ENCODE measurements at regions not wholly inside any gene's neighbourhood (a gene's known extent, or its start where the extent isn't known, plus 50 kb on each side); places are given as distances from the start of the nearest gene placed in this dataset.

GRCh38 chr12:114302606-114303315 is 103.2 kb downstream of the TBX5 start:
- Histone ChIP-seq H3K4me3 (ENCODE audit: low read length) (no peak overlapping the region), H3K27ac (ENCODE audit: low read length) (no peak overlapping the region), H3K4me1 (ENCODE audit: control insufficient read depth, insufficient read depth, low read length) (peaks cover 2% of the 10 kb centered on the region), H3K9me3 (ENCODE audit: control insufficient read depth, low read length) (no peaks in the 10 kb centered on the region), H3K27me3 (ENCODE audit: control insufficient read depth, insufficient read depth) (no peaks in the 10 kb centered on the region)
- no peak for ATAC-seq
- 51% methylated on average over 6 of the region's 6 CpGs for WGBS
- intact Hi-C loops (cut with DNase I), result no loop called here
- no peak for DNase-seq

GRCh38 chr12:114302117-114302516 is 103.8 kb downstream of the TBX5 start:
- Histone ChIP-seq H3K27ac (ENCODE audit: low read length) (no peak overlapping the region), H3K4me1 (ENCODE audit: control insufficient read depth, insufficient read depth, low read length) (peaks cover 2% of the 10 kb centered on the region), H3K4me3 (ENCODE audit: low read length) (no peak overlapping the region), H3K27me3 (ENCODE audit: control insufficient read depth, insufficient read depth) (no peaks in the 10 kb centered on the region), H3K9me3 (ENCODE audit: control insufficient read depth, low read length) (no peaks in the 10 kb centered on the region)
- no peak for DNase-seq
- 26% methylated on average over 8 of the region's 8 CpGs for WGBS
- intact Hi-C loops (cut with DNase I), result no loop called here
- ATAC-seq, result no peak

GRCh38 chr12:114294303-114294685 is 111.7 kb downstream of the TBX5 start:
- H3K27me3 ChIP-seq (ENCODE audit: control insufficient read depth, insufficient read depth), result no peaks in the 10 kb centered on the region
- no peaks in the 10 kb centered on the region for H3K4me1 ChIP-seq (ENCODE audit: control insufficient read depth, insufficient read depth, low read length)
- no peak for ATAC-seq
- WGBS, result 82% methylated on average over 3 of the region's 3 CpGs
- no peak overlapping the region for H3K27ac ChIP-seq (ENCODE audit: low read length)
- H3K9me3 ChIP-seq (ENCODE audit: control insufficient read depth, low read length), result no peaks in the 10 kb centered on the region
- no peak for DNase-seq
- intact Hi-C loops (cut with DNase I), result no loop called here
- no peak overlapping the region for H3K4me3 ChIP-seq (ENCODE audit: low read length)

GRCh38 chr12:114293571-114294302 is 112.2 kb downstream of the TBX5 start:
- Histone ChIP-seq H3K9me3 (ENCODE audit: control insufficient read depth, low read length) (no peaks in the 10 kb centered on the region), H3K27me3 (ENCODE audit: control insufficient read depth, insufficient read depth) (no peaks in the 10 kb centered on the region), H3K27ac (ENCODE audit: low read length) (no peak overlapping the region), H3K4me1 (ENCODE audit: control insufficient read depth, insufficient read depth, low read length) (no peaks in the 10 kb centered on the region), H3K4me3 (ENCODE audit: low read length) (no peak overlapping the region)
- intact Hi-C loops (cut with DNase I), result no loop called here
- 77% methylated on average over 2 of the region's 2 CpGs for WGBS
- DNase-seq (no peak), ATAC-seq (no peak)

- 84% methylated on average over 3 of the region's 3 CpGs for WGBS
These were observed 112.9 kb downstream of the TBX5 start for GRCh38 chr12:114293073-114293472.

GRCh38 chr12:114291389-114292060 is 114.4 kb downstream of the TBX5 start:
- Histone ChIP-seq H3K4me1 (ENCODE audit: control insufficient read depth, insufficient read depth, low read length) (no peaks in the 10 kb centered on the region), H3K27ac (ENCODE audit: low read length) (no peak overlapping the region), H3K9me3 (ENCODE audit: control insufficient read depth, low read length) (no peaks in the 10 kb centered on the region), H3K27me3 (ENCODE audit: control insufficient read depth, insufficient read depth) (no peaks in the 10 kb centered on the region), H3K4me3 (ENCODE audit: low read length) (no peak overlapping the region)
- intact Hi-C loops (cut with DNase I), result no loop called here
- DNase-seq, result no peak
- no peak for ATAC-seq
- 70% methylated on average over 2 of the region's 2 CpGs for WGBS

More at GRCh38 chr12:114293073-114293472, 112.9 kb downstream of the TBX5 start:
- Histone ChIP-seq H3K27ac (ENCODE audit: low read length) (no peak overlapping the region), H3K4me1 (ENCODE audit: control insufficient read depth, insufficient read depth, low read length) (no peaks in the 10 kb centered on the region), H3K27me3 (ENCODE audit: control insufficient read depth, insufficient read depth) (no peaks in the 10 kb centered on the region), H3K9me3 (ENCODE audit: control insufficient read depth, low read length) (no peaks in the 10 kb centered on the region), H3K4me3 (ENCODE audit: low read length) (no peak overlapping the region)
- DNase-seq, result no peak
- intact Hi-C loops (cut with DNase I), result no loop called here
- ATAC-seq, result no peak

- intact Hi-C loops (cut with DNase I), result no loop called here
- Histone ChIP-seq H3K9me3 (ENCODE audit: control insufficient read depth, low read length) (no peaks in the 10 kb centered on the region), H3K27ac (ENCODE audit: low read length) (no peak overlapping the region), H3K4me1 (ENCODE audit: control insufficient read depth, insufficient read depth, low read length) (no peaks in the 10 kb centered on the region), H3K27me3 (ENCODE audit: control insufficient read depth, insufficient read depth) (no peaks in the 10 kb centered on the region), H3K4me3 (ENCODE audit: low read length) (no peak overlapping the region)
- ATAC-seq (no peak), DNase-seq (no peak)
- 82% methylated on average over 3 of the region's 3 CpGs for WGBS
These were observed 118.0 kb downstream of the TBX5 start for GRCh38 chr12:114287821-114288525.

- 87% methylated on average over 2 of the region's 2 CpGs for WGBS
- no peaks in the 10 kb centered on the region for H3K27me3 ChIP-seq (ENCODE audit: control insufficient read depth, insufficient read depth)
- DNase-seq (no peak), ATAC-seq (no peak)
- no peak overlapping the region for H3K4me3 ChIP-seq (ENCODE audit: low read length)
- intact Hi-C loops (cut with DNase I), result no loop called here
- H3K27ac ChIP-seq (ENCODE audit: low read length), result no peak overlapping the region
- no peaks in the 10 kb centered on the region for H3K9me3 ChIP-seq (ENCODE audit: control insufficient read depth, low read length)
- H3K4me1 ChIP-seq (ENCODE audit: control insufficient read depth, insufficient read depth, low read length), result no peaks in the 10 kb centered on the region
These were observed 119.8 kb downstream of the TBX5 start for GRCh38 chr12:114286145-114286544.

GRCh38 chr12:114285554-114285953 is 120.4 kb downstream of the TBX5 start:
- no peak overlapping the region for H3K27ac ChIP-seq (ENCODE audit: low read length)
- H3K27me3 ChIP-seq (ENCODE audit: control insufficient read depth, insufficient read depth), result no peaks in the 10 kb centered on the region
- DNase-seq (no peak), ATAC-seq (no peak)
- H3K9me3 ChIP-seq (ENCODE audit: control insufficient read depth, low read length), result no peaks in the 10 kb centered on the region
- 40% methylated on average over 1 of the region's 1 CpG for WGBS
- no peak overlapping the region for H3K4me3 ChIP-seq (ENCODE audit: low read length)
- no peaks in the 10 kb centered on the region for H3K4me1 ChIP-seq (ENCODE audit: control insufficient read depth, insufficient read depth, low read length)
- intact Hi-C loops (cut with DNase I), result no loop called here

GRCh38 chr12:114284041-114284440 is 121.9 kb downstream of the TBX5 start:
- Histone ChIP-seq H3K4me1 (ENCODE audit: control insufficient read depth, insufficient read depth, low read length) (no peaks in the 10 kb centered on the region), H3K9me3 (ENCODE audit: control insufficient read depth, low read length) (no peaks in the 10 kb centered on the region), H3K27me3 (ENCODE audit: control insufficient read depth, insufficient read depth) (no peaks in the 10 kb centered on the region), H3K4me3 (ENCODE audit: low read length) (no peak overlapping the region), H3K27ac (ENCODE audit: low read length) (no peak overlapping the region)
- ATAC-seq, result no peak
- no peak for DNase-seq
- intact Hi-C loops (cut with DNase I), result no loop called here
- WGBS, result 65% methylated on average over 4 of the region's 4 CpGs

All from right cardiac atrium (tissue), 5 donors.